Keratinocyte (primary cell): ENCODE measurements at regions not wholly inside any gene's neighbourhood (a gene's known extent, or its start where the extent isn't known, plus 50 kb on each side); places are given as distances from the start of the nearest gene placed in this dataset.

Experiments
- DNase-seq: peaks from one replicate; pipeline ENCODE4 v3.0.0-alpha.2; 2011; ENCODE audit warnings: low read depth, missing footprints, low spot score
- FAIRE-seq: peaks from 2 replicates; lab custom pipeline; 2011; peaks lifted over from hg19 to GRCh38; lab: Jason Lieb, UNC
- H2AFZ ChIP-seq: 2 replicates; pipeline ENCODE4 v1.6.0; 2012; ENCODE audit warnings: low read length, control low read depth, inconsistent platforms; ENCODE audit not compliant: control insufficient read depth
- H3K27ac ChIP-seq: 2 replicates; pipeline ENCODE4 v1.5.1; 2011; ENCODE audit warnings: low read length; ENCODE audit not compliant: control insufficient read depth, insufficient read depth
- H3K27me3 ChIP-seq: 3 replicates; pipeline ENCODE4 v1.6.0; 2011; ENCODE audit warnings: low read length; ENCODE audit not compliant: control insufficient read depth, insufficient read depth; ENCODE audit errors: extremely low read depth
- H3K36me3 ChIP-seq, 2 experiments: 2 replicates in 1 of 2; 3 replicates in 1 of 2; pipeline ENCODE4 v1.5.1; 2011; ENCODE audit warnings: low read length in 2 of 2, mild to moderate bottlenecking in 1 of 2; ENCODE audit not compliant: control insufficient read depth in 2 of 2, insufficient read depth in 2 of 2; ENCODE audit errors: extremely low read depth in 1 of 2
- H3K4me1 ChIP-seq: 3 replicates; pipeline ENCODE4 v1.5.1; 2011; ENCODE audit warnings: low read length; ENCODE audit not compliant: control insufficient read depth, insufficient read depth; ENCODE audit errors: extremely low read depth
- H3K4me2 ChIP-seq: 3 replicates; pipeline ENCODE4 v1.6.0; 2011; ENCODE audit warnings: low read depth, low read length; ENCODE audit not compliant: control insufficient read depth, insufficient read depth; ENCODE audit errors: extremely low read depth
- H3K4me3 ChIP-seq, 3 experiments: fragments of 200-600 bp in 1 of 3; sonication (generic) in 1 of 3; 2 replicates in 2 of 3; 3 replicates in 1 of 3; pipeline ENCODE4 v1.5.1; 2011 to 2016; ENCODE audit warnings: low read length in 3 of 3, mild to moderate bottlenecking in 3 of 3, control low read depth in 2 of 3, inconsistent platforms in 1 of 3, low read depth in 1 of 3, mixed read lengths in 1 of 3, mixed run types in 1 of 3, moderate library complexity in 1 of 3; ENCODE audit not compliant: control insufficient read depth in 2 of 3, insufficient read depth in 2 of 3; ENCODE audit errors: extremely low read depth in 1 of 3
- H3K79me2 ChIP-seq: 2 replicates; pipeline ENCODE4 v1.6.0; 2012; ENCODE audit warnings: low read length; ENCODE audit not compliant: control insufficient read depth, insufficient read depth
- H3K9ac ChIP-seq: 3 replicates; pipeline ENCODE4 v1.6.0; 2011; ENCODE audit warnings: low read length; ENCODE audit not compliant: control insufficient read depth, insufficient read depth; ENCODE audit errors: extremely low read depth
- H3K9me1 ChIP-seq: 3 replicates; pipeline ENCODE4 v1.6.0; 2011; ENCODE audit warnings: low read length; ENCODE audit not compliant: control insufficient read depth, insufficient read depth; ENCODE audit errors: extremely low read depth
- H3K9me3 ChIP-seq: 2 replicates; pipeline ENCODE4 v1.5.1; 2012; ENCODE audit warnings: low read depth, low read length; ENCODE audit not compliant: control insufficient read depth
- H4K20me1 ChIP-seq: 3 replicates; pipeline ENCODE4 v1.6.0; 2011; ENCODE audit warnings: low read length; ENCODE audit not compliant: control insufficient read depth, insufficient read depth; ENCODE audit errors: extremely low read depth
- EZH2 ChIP-seq: IDR thresholded peaks from one replicate; pipeline ENCODE4 v1.6.1; 2012; ENCODE audit warnings: inconsistent platforms, mild to moderate bottlenecking, low read length, moderate library complexity
- dilution Hi-C: fragments of 300-500 bp; cut with MboI; formaldehyde crosslinking; loops from one replicate; pipeline ENCODE4 v1.7.0; 2020; ENCODE audit warnings: low sequenced_read_pairs; ENCODE audit not compliant: extremely low pct_ligation_motif_present
- TF ChIP-seq, protein P1 (sequence below), 3 experiments: IDR thresholded peaks in 1 of 3; conservative IDR thresholded peaks in 1 of 3; optimal IDR thresholded peaks in 1 of 3; 2 replicates in 2 of 3; 3 replicates in 1 of 3; pipeline versions ENCODE3 to v1.5.1; 2011; ENCODE audit warnings: low read length in 3 of 3, mild to moderate bottlenecking in 3 of 3, moderate library complexity in 2 of 3, control low read depth in 1 of 3, inconsistent platforms in 1 of 3; ENCODE audit not compliant: insufficient read depth in 2 of 3; ENCODE audit errors: extremely low read depth in 1 of 3

DNA sequence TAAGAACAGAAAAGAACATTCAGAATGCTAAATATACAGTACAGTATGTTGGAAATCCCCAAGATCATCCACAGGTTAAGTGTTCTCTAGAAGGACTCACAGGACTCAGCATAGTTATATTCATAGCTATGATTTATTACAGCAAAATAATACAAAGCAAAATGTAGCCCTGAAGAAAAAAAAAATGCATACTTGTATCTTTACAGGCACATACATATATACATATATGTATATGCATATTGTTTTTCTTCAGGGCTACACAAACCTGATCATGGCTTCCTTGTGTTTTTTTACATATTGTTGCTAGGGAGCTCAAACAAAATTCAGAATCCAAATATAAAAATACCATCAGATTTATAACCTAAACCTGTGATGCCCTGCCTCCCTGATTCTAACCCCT lies 78.5 kb downstream of the TUBA3C start:
- H3K4me1 ChIP-seq: no peaks in the 10 kb centered on the region
- DNase-seq (no peak), FAIRE-seq (no peak)
- no peak overlapping the region for H3K27ac ChIP-seq
- no peaks in the 10 kb centered on the region for H4K20me1 ChIP-seq
- H3K9ac ChIP-seq: no peak overlapping the region
- no peaks in the 10 kb centered on the region for H3K79me2 ChIP-seq
- no peak overlapping the region for H3K4me2 ChIP-seq
- dilution Hi-C loops: no loop called here
- H3K9me1 ChIP-seq: no peaks in the 10 kb centered on the region
- H3K36me3 ChIP-seq: no peaks in the 10 kb centered on the region
- no peaks in the 10 kb centered on the region for H3K27me3 ChIP-seq
- no peaks in the 10 kb centered on the region for H3K9me3 ChIP-seq
- TF ChIP-seq EZH2: no peak
- TF ChIP-seq, protein P1, sequence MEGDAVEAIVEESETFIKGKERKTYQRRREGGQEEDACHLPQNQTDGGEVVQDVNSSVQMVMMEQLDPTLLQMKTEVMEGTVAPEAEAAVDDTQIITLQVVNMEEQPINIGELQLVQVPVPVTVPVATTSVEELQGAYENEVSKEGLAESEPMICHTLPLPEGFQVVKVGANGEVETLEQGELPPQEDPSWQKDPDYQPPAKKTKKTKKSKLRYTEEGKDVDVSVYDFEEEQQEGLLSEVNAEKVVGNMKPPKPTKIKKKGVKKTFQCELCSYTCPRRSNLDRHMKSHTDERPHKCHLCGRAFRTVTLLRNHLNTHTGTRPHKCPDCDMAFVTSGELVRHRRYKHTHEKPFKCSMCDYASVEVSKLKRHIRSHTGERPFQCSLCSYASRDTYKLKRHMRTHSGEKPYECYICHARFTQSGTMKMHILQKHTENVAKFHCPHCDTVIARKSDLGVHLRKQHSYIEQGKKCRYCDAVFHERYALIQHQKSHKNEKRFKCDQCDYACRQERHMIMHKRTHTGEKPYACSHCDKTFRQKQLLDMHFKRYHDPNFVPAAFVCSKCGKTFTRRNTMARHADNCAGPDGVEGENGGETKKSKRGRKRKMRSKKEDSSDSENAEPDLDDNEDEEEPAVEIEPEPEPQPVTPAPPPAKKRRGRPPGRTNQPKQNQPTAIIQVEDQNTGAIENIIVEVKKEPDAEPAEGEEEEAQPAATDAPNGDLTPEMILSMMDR (optimal IDR thresholded peaks at IDR 0.05 in 1 of 3, IDR thresholded peaks at IDR 0.05 in 1 of 3, conservative IDR thresholded peaks at IDR 0.05 in 1 of 3; ENCODE audit: extremely low read depth in 1 of 3, insufficient read depth in 2 of 3, low read length in 3 of 3): no peak
- no peak overlapping the region for H3K4me3 ChIP-seq
- no peak overlapping the region for H2AFZ ChIP-seq

DNA sequence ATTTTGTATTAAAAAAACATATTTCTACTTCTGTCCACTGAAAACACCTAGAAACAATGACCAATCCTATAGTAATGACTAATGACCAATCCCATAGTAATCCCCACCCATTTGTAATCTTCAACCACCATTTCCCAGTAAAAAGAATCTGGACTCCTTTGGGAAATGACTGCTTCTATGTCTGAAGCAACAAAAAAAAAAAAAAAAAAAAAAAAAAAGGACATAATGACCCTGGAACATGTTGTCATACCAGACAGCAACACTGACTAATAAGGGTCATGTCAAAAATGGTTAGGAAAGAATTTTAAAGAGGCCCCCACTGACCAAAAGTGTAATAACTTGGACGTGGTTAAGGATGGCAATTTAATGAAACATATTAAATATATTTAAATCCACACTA lies 88.3 kb downstream of the TUBA3C start:
- no peaks in the 10 kb centered on the region for H3K79me2 ChIP-seq
- DNase-seq: no peak
- FAIRE-seq: no peak
- no peaks in the 10 kb centered on the region for H4K20me1 ChIP-seq
- no peaks in the 10 kb centered on the region for H3K27me3 ChIP-seq
- dilution Hi-C loops: no loop called here
- H3K4me1 ChIP-seq: no peaks in the 10 kb centered on the region
- TF ChIP-seq, protein P1 (optimal IDR thresholded peaks at IDR 0.05 in 1 of 3, IDR thresholded peaks at IDR 0.05 in 1 of 3, conservative IDR thresholded peaks at IDR 0.05 in 1 of 3; ENCODE audit: extremely low read depth in 1 of 3, insufficient read depth in 2 of 3, low read length in 3 of 3): no peak
- no peak for TF ChIP-seq EZH2
- H3K36me3 ChIP-seq: no peaks in the 10 kb centered on the region
- H2AFZ ChIP-seq: no peak overlapping the region
- no peak overlapping the region for H3K4me2 ChIP-seq
- no peak overlapping the region for H3K27ac ChIP-seq
- no peak overlapping the region for H3K4me3 ChIP-seq
- H3K9me1 ChIP-seq: no peaks in the 10 kb centered on the region
- peaks cover 13% of the 10 kb centered on the region for H3K9me3 ChIP-seq
- no peak overlapping the region for H3K9ac ChIP-seq
